SU-DHL-6 (cell line): ENCODE measurements at regions not wholly inside any gene's neighbourhood (a gene's known extent, or its start where the extent isn't known, plus 50 kb on each side); places are given as distances from the start of the nearest gene placed in this dataset.

Experiments
- H2AFZ ChIP-seq: fragments of 200-600 bp; sonication (generic); 2 replicates; pipeline ENCODE4 v1.6.1; 2014; ENCODE audit warnings: low read depth, mild to moderate bottlenecking, moderate library complexity, mixed read lengths, antibody characterized with exemption, low read length; ENCODE audit not compliant: severe bottlenecking
- H3F3A ChIP-seq: fragments of 200-600 bp; shearing (Covaris generic); 2 replicates; pipeline ENCODE4 v1.6.0; 2016; ENCODE audit warnings: antibody characterized with exemption, mild to moderate bottlenecking; ENCODE audit not compliant: insufficient read depth
- H3K27ac ChIP-seq: fragments of 200-600 bp; sonication (generic); 2 replicates; pipeline ENCODE4 v1.5.1; 2016; ENCODE audit warnings: low read depth, mild to moderate bottlenecking, low read length, moderate library complexity, mixed read lengths
- H3K27me3 ChIP-seq: fragments of 200-600 bp; sonication (generic), shearing (Covaris generic); 2 replicates; pipeline ENCODE4 v1.6.0; 2014; ENCODE audit warnings: mild to moderate bottlenecking, low read length
- H3K36me3 ChIP-seq: fragments of 200-600 bp; sonication (generic); 2 replicates; pipeline ENCODE4 v1.6.1; 2014; ENCODE audit warnings: mild to moderate bottlenecking, low read length, mixed read lengths
- H3K4me2 ChIP-seq: fragments of 300-600, 200-600 bp; shearing (Covaris generic), sonication (generic); 2 replicates; pipeline ENCODE4 v1.6.0; 2014; ENCODE audit warnings: low read length, low read depth, mild to moderate bottlenecking; ENCODE audit not compliant: poor library complexity, severe bottlenecking
- H3K4me3 ChIP-seq: fragments of 200-600 bp; sonication (generic); 2 replicates; pipeline ENCODE4 v1.5.1; 2014; ENCODE audit warnings: antibody characterized with exemption, low read length, mild to moderate bottlenecking, mixed read lengths; ENCODE audit not compliant: insufficient read depth, poor library complexity, severe bottlenecking
- H3K79me2 ChIP-seq: fragments of 200-600 bp; sonication (generic); 2 replicates; pipeline ENCODE4 v1.6.1; 2014; ENCODE audit warnings: mild to moderate bottlenecking, low read length, moderate library complexity; ENCODE audit not compliant: insufficient read depth
- H3K9ac ChIP-seq: fragments of 200-600 bp; sonication (generic); 2 replicates; pipeline ENCODE4 v1.7.0; 2014; ENCODE audit warnings: mild to moderate bottlenecking, low read length
- H3K9me2 ChIP-seq: fragments of 200-600 bp; sonication (generic); replicated peaks from 2 replicates; pipeline ENCODE4 v1.6.1; 2014; ENCODE audit warnings: low read length; ENCODE audit not compliant: insufficient read depth
- H3K9me3 ChIP-seq: fragments of 200-600 bp; sonication (generic); 2 replicates; pipeline ENCODE4 v1.6.1; 2014; ENCODE audit warnings: low read length, mixed read lengths; ENCODE audit not compliant: insufficient read depth
- H4K20me1 ChIP-seq: fragments of 200-600 bp; sonication (generic); 2 replicates; pipeline ENCODE4 v1.6.1; 2014; ENCODE audit warnings: low read depth, mild to moderate bottlenecking, antibody characterized with exemption, low read length, moderate library complexity, mixed read lengths
- EZH2phosphoT487 ChIP-seq: fragments of 200-600 bp; sonication (generic), shearing (Covaris generic); conservative IDR thresholded peaks from 2 replicates; pipeline ENCODE4 v1.6.1; 2018; ENCODE audit warnings: mild to moderate bottlenecking, antibody characterized with exemption, low read length, moderate library complexity, mixed read lengths
- TF ChIP-seq, protein P1 (sequence below): fragments of 200-600 bp; sonication (generic); IDR thresholded peaks from one replicate; pipeline ENCODE4 v1.5.1; 2017; ENCODE audit warnings: antibody characterized with exemption, mild to moderate bottlenecking, low read length, moderate library complexity; ENCODE audit not compliant: insufficient read depth, poor library complexity, severe bottlenecking

DNA sequence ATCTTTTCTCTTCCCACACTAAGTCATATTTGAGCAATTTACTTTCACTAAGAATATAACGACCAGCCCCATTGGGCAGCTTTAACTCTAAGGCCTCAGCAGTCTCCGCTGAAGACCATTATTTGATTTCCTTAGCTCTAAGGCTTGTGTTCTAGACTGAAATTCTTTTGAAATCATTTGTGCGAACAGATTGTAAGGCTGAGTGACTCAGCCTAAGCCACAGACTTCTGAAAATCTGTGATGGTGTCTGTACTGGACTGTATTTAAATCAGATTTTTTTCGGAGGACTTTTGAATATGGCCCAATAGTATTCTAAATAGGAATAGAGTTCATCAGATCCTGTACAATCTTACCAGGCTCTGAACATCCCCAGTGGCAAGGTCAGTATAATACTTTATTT is 150.3 kb upstream of the TECRL start:
- Histone ChIP-seq H3K27ac (no peak overlapping the region), H3K4me3 (no peak overlapping the region), H3K9me2 (no peaks in the 10 kb centered on the region), H3K9me3 (no peaks in the 10 kb centered on the region), H3K36me3 (no peaks in the 10 kb centered on the region), H2AFZ (no peak overlapping the region), H3K79me2 (no peaks in the 10 kb centered on the region), H3K27me3 (no peaks in the 10 kb centered on the region), H3F3A (no peaks in the 10 kb centered on the region), H3K4me2 (no peak overlapping the region), H4K20me1 (no peaks in the 10 kb centered on the region), H3K9ac (no peak overlapping the region)
- TF ChIP-seq, protein P1, sequence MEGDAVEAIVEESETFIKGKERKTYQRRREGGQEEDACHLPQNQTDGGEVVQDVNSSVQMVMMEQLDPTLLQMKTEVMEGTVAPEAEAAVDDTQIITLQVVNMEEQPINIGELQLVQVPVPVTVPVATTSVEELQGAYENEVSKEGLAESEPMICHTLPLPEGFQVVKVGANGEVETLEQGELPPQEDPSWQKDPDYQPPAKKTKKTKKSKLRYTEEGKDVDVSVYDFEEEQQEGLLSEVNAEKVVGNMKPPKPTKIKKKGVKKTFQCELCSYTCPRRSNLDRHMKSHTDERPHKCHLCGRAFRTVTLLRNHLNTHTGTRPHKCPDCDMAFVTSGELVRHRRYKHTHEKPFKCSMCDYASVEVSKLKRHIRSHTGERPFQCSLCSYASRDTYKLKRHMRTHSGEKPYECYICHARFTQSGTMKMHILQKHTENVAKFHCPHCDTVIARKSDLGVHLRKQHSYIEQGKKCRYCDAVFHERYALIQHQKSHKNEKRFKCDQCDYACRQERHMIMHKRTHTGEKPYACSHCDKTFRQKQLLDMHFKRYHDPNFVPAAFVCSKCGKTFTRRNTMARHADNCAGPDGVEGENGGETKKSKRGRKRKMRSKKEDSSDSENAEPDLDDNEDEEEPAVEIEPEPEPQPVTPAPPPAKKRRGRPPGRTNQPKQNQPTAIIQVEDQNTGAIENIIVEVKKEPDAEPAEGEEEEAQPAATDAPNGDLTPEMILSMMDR = no peak
- TF ChIP-seq EZH2phosphoT487 = no peak

DNA sequence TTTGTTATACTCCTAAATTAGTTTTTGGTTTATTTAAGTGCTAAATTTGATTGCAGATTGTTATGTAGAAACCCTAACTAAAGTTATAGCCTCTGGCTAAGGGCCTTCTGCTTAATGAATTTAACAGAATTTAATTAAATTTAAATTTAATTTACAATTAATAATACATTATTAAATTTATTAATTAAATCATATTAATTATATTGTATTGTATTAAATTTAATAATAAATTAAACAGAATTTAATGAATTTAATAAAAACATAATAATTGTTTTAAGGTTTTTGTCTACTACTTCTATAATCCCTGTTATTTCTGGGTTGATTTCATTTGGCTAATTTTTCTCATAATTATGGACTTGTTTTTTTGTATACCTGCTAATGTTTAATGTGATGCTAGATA is 141.9 kb upstream of the TECRL start:
- Histone ChIP-seq H3K4me2 (no peak overlapping the region), H3K9ac (no peak overlapping the region), H3K27me3 (no peaks in the 10 kb centered on the region), H2AFZ (no peak overlapping the region), H4K20me1 (no peaks in the 10 kb centered on the region), H3K4me3 (no peak overlapping the region), H3K9me2 (no peaks in the 10 kb centered on the region), H3K79me2 (no peaks in the 10 kb centered on the region), H3F3A (no peaks in the 10 kb centered on the region), H3K27ac (no peak overlapping the region), H3K9me3 (no peaks in the 10 kb centered on the region), H3K36me3 (no peaks in the 10 kb centered on the region)
- TF ChIP-seq, protein P1 = no peak
- no peak for TF ChIP-seq EZH2phosphoT487

DNA sequence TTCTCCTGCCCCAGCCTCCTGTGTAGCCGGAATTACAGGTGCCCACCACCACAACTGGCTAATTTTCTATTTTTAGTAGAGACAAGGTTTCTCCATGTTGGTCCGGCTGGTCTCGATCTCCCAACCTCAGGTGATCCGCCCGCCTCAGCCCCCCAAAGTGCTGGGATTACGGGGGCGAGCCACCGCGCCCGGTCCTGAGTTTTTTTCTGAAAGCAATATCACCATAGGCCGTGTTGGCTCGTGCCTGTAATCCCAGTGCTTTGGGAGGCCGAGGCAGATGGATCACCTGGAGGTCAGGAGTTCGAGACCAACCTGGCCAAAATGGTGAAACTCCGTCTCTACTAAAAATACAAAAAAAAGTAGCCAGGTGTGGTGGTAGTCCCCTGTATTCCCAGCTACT is 136.3 kb upstream of the TECRL start:
- Histone ChIP-seq H3K36me3 (no peaks in the 10 kb centered on the region), H4K20me1 (no peaks in the 10 kb centered on the region), H3K9ac (no peak overlapping the region), H3K4me3 (no peak overlapping the region), H3K27ac (no peak overlapping the region), H3K9me3 (no peaks in the 10 kb centered on the region), H2AFZ (no peak overlapping the region), H3K79me2 (no peaks in the 10 kb centered on the region), H3K9me2 (no peaks in the 10 kb centered on the region), H3K4me2 (no peak overlapping the region), H3F3A (no peaks in the 10 kb centered on the region), H3K27me3 (no peaks in the 10 kb centered on the region)
- TF ChIP-seq EZH2phosphoT487 = no peak
- TF ChIP-seq, protein P1 = no peak
